Mucosa of gallbladder (tissue), 1 donor: ENCODE measurements at regions not wholly inside any gene's neighbourhood (a gene's known extent, or its start where the extent isn't known, plus 50 kb on each side); places are given as distances from the start of the nearest gene placed in this dataset.
"Not testable (repeated sequence)": the region's sequence is repeated elsewhere in the genome, so short reads cannot be mapped to it uniquely, and the experiment has no call there.

Source experiments
- DNase-seq: peaks from one replicate; pipeline ENCODE4 v3.0.0-alpha.2; 2020; ENCODE audit warnings: low spot score
- donor health status: DM: no; HTN: no; CAD: no.

- DNase-seq, result peak; percentile 15
Measured at GRCh38 chr3:124137216-124137615, 145.3 kb upstream of the ROPN1 start.

- no peak for DNase-seq
Measured at GRCh38 chr3:124138148-124138547, 146.2 kb upstream of the ROPN1 start.

- no peak for DNase-seq
Measured at GRCh38 chr3:124140746-124141145, 148.8 kb upstream of the ROPN1 start.

GRCh38 chr3:124142389-124142970 is 150.6 kb upstream of the ROPN1 start:
- DNase-seq, result no peak

DNA sequence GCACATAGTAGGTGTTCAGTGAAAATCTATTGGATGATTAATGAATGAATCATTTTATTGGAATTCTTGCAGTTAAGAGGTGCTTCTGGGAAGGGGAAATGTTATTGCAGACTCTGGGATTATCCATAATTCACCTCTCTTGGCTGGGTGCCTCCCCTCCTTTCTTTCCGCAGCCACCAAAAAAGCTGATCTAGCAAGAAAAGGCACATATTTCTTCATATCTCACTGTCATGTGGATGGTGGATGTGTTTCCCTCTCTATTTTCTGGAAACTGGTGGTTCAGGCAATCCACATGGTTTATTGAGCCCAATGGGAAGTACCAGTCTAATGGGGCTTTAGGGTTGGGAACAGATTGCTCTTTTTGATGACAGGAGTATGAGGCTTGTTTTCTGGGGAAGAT is 151.1 kb upstream of the ROPN1 start:
- no peak for DNase-seq

DNA sequence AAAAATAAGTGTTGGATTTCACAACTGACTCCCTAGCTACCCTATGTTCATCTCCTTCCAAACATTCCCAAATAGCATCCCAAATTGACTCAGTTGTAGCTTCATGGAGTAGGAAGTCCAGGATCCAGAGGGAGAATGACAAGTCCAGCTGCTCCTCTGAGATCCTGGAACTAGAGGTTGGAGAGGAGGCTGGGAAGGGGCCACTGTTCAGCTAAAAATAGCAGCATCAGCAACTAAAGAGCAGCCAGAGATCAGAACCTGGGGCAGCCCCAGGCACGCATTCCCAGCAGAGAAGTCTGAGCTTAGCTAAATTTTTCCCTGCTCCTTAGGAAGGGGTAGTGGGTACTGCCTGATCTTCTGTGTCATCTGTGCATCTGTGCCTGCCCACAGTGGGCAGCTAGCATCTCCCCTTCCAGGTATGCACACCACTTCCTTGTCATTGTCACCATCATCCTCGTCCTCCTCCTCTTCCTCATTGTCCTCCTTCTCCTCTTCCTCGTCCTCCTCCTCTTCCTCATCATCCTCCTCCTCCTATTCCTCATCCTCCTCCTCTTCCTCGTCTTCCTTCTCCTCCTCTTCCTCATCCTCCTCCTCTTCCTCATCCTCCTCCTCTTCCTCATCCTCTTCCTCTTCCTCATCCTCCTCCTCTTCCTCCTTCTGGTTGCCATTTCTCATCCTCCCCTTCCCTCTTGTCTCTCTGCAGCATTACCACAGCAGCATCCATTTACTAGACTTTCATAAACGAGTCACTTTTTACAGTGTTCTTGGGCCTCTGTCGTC is 152.3 kb upstream of the ROPN1 start:
- DNase-seq, result no peak

DNA sequence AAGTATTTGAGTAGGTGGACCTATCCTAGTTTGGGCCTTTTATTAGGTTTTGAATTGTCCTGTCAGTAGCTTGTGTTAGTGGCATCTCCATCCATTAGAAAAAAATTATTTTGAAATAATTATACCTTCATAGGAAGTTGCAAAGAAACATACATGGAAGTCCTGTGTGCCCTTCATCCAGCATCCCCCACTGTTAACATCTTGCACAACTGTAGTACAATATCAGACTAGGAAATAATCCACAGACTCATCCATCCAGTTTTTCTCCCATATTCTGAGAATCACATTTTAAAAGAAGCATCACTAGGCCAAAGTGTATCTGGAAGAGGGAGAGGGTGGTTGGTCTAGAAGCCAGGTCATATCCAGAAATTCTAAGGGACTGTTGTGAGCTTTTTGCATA is 155.5 kb upstream of the ROPN1 start:
- no peak for DNase-seq

GRCh38 chr3:124147946-124148345 is 156.0 kb upstream of the ROPN1 start:
- DNase-seq, result no peak

DNA sequence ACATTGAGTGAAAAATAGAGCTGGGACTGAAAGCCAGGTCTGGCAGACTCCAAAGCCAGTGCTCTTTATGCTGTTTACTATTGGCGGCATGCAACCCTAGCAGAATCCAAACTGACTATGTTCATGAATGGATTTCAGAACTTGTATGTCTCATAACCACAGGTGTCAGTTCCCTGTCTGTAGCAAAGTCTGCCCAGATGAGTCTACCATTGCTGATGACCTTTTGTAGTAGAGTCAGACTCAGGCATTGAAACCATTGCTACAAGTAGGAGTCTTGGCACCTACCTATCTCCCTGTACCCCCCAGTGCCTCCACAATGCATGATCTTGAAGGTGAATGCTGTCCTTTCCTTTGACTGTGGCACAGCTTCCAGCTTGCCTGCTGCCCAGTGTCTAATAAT is 157.2 kb upstream of the ROPN1 start:
- no peak for DNase-seq

- DNase-seq, result no peak
Measured at GRCh38 chr3:124149771-124150170, 157.8 kb upstream of the ROPN1 start.

GRCh38 chr3:124152891-124153290 is 161.0 kb upstream of the ROPN1 start:
- not testable (repeated sequence) for DNase-seq

GRCh38 chr3:124156866-124157712 is 165.2 kb upstream of the ROPN1 start:
- DNase-seq, result no peak

DNA sequence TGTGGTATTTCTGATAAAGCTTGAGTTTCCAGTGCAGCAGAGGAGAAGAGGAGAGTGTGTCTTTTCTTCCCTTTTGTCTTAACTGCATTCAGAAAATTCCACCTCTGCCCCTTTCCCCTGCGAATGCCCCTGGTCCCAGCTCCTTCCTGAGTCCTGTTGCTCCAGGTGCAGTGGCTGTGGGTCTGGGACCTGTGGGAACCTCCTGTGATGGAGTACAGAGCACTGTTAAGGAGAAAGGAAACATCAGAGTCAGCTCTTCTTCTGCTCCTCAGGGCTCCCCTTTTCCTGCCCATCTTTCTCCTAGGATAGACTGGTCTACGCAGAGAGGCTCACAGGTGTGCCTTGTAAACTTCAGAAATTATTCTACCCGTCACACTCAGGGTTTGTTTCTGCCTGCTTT is 165.8 kb upstream of the ROPN1 start:
- no peak for DNase-seq

GRCh38 chr3:124158168-124158881 is 166.4 kb upstream of the ROPN1 start:
- no peak for DNase-seq

DNA sequence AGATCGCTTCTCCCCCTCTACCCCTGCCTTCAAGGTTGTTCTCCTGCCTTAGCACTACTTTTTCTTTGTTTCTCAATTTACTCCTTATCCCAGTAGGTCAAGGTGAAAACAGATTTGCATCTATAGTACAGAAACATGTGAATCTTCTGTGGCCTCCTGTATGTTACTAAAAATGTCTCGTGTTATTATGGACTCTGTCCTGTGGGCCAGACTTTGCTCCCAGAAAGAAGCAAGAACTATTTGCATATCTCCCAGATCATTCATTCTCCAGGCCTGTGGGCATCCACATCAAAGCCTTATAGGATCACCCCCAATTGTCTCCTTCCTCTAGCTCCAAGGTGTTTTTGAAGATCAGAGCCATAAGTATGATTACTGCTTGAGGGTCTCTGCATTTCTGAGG is 169.5 kb upstream of the ROPN1 start:
- DNase-seq, result peak; percentile 33

GRCh38 chr3:124163689-124164088 is 171.8 kb upstream of the ROPN1 start:
- DNase-seq, result peak; percentile 28

DNA sequence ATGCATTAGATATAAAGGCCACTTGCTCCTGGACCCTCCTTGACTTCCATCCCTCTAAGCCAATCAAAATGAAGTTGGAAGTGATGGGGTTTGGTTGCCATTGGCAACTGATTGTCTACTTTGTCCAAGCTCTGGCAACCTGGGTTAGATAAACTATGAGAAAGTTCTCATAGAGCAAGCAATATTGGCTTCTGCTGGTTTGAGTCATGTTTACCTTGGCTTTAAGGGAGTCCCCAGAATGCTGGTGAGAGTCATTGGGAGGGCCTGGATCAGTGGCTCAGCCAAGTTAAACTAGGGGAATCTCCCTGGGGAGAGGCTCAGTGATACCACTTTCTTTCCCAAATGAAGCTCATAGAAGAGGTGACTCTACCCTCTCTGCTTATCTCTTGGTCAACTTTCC is 176.3 kb upstream of the ROPN1 start:
- no peak for DNase-seq

- DNase-seq, result no peak
Measured at GRCh38 chr3:124172283-124172682, 180.4 kb upstream of the ROPN1 start.

DNA sequence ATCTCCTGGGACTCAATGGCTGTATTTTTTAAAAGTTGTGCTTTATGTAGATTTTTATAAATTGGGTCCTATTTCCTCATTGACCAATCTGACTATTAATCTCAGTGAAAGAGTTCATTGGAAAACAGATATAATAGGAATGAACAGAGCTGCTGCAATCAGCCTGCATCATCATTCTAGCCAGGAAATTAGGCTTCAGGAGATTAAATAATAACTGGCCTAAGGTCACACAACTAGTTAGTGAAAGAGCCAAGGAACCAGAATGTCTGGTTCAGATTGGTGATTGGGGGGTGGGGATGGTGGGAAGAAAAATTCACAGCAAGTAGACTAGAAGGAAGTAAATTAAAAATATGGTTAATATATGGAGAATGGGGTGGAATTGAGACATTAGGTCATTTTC is 180.9 kb upstream of the ROPN1 start:
- peak; percentile 45 for DNase-seq

- DNase-seq, result no peak
Measured at GRCh38 chr3:124174476-124174875, 182.6 kb upstream of the ROPN1 start.

DNA sequence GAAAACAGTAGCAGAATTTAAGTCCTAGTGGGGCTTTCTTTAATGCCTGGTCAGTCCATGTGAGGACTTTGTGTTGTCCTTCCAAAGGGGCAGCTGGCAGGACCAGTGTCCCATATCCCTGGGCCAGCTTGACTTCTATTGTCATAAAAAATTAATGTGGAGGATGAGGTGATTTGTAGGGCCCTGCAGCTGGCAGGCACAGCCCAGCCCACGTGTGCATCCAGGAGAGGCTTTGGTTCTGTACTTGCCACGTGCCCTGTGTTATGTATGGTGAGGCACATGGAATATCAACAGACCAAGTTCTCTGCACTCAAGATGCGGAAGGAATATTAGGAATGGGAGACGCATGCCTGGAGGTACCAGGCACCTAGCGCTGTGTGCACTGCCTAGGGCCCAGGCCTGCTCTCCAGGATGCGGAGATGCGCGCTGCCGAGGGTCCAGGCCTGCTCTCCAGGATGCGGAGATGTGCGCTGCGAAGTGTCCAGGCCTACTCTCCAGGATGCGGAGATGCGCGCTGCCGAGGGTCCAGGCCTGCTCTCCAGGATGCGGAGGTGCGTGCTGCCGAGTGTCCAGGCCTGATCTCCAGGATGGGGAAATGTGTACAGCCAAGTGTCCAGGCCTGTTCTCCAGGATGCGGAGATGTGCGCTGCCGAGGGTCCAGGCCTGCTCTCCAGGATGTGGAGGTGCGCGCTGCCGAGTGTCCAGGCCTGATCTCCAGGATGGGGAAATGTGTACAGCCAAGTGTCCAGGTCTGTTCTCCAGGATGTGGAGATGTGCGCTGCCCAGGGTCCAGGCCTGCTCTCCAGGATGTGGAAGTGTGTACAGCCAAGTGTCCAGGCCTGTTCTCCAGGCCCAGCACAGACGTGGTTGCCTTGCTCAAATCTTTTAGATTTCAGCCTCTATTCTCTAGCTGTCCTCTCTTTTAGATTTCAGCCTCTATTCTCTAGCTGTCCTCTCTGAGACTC is 183.3 kb upstream of the ROPN1 start:
- no peak for DNase-seq
